ENCODE measurements at regions not wholly inside any gene's neighbourhood (a gene's known extent, or its start where the extent isn't known, plus 50 kb on each side); places are given as distances from the start of the nearest gene placed in this dataset.

DNA sequence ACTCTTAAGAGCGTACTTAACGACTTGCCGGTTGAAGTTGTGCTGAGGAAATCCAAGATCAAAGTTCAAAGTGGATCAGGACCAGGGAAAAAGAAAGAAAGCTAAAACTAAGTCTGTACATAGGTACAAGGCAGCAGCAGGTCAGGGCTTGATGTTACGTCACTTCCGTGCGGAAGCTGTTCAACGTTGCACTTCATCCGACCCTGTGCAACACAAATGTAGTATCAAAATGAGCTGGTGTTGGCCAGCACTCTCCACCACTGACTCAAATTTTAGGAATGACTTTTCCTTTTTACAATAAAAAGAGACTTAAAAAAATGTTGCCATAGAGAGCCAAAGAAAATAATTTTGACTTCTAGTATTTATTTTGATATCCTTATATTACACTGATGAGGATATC lies 1315.4 kb downstream of the EFNB2 start:
- no peak for DNase-seq (ENCODE audit: low read depth)

- DNase-seq (ENCODE audit: low read depth), result no peak
Observed at GRCh38 chr13:105219651-105220050, 1315.8 kb downstream of the EFNB2 start.

- DNase-seq (ENCODE audit: low read depth), result no peak
Observed at GRCh38 chr13:105213512-105213911, 1322.0 kb downstream of the EFNB2 start.

GRCh38 chr13:105207572-105208293 lies 1327.7 kb downstream of the EFNB2 start:
- no peak for DNase-seq (ENCODE audit: low read depth)

DNA sequence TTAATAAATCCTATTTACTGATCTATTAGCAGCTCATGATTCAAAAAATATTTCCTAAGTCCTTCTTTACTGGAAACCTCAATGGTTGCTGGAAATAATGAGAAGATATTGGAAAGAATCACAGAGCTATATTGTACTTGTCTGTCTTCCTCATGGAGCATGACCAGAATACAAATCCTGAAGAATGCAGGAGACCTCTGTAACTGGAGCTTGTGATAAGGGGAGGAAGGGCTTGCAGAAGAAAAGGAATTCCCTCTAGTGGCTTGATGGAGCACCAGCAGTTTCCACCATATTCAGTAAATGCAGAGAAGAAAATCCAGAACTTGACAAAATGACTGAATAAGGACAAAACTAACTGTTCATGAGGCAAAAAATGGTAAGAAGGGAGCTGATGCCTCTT lies 1333.1 kb downstream of the EFNB2 start:
- no peak for DNase-seq (ENCODE audit: low read depth)

DNA sequence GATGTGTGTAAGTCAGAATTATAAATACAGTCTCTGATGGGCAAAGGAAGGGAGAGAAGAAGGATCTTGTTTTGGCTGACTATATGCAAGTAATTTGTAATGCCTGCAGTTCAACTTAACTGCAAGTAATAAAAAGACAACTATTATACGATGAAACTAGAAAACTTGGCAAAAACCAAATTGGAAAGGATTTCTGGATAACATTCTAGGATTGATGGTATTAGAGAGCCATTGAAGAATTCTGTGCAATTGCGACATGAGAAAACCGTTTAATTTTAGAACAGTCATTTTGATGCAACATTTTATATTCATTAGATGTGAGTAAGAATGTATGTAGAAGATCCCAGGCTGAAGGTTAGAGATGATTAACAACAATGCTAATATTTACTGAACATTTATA lies 1334.1 kb downstream of the EFNB2 start:
- no peak for DNase-seq (ENCODE audit: low read depth)

DNA sequence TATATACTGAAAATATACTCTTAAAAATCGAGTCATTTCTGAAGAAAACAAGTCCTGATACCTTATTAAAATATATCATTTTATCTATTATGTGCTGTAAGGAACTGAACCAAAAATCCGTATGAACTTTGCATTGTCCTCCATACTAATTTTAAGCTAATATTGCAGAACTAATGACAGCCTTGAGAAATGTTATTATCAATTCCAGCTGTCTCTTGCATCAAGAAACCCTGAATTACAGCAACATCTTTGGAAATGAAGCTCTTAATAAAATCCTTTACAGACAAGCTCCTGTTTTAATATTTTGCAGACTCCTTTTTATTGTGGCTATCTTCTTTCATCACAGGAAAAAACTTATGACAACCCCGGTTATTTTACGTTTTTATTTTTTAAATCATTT lies 1335.3 kb downstream of the EFNB2 start:
- DNase-seq (ENCODE audit: low read depth), result no peak

GRCh38 chr13:105196052-105196451 lies 1339.4 kb downstream of the EFNB2 start:
- DNase-seq (ENCODE audit: low read depth), result no peak

DNA sequence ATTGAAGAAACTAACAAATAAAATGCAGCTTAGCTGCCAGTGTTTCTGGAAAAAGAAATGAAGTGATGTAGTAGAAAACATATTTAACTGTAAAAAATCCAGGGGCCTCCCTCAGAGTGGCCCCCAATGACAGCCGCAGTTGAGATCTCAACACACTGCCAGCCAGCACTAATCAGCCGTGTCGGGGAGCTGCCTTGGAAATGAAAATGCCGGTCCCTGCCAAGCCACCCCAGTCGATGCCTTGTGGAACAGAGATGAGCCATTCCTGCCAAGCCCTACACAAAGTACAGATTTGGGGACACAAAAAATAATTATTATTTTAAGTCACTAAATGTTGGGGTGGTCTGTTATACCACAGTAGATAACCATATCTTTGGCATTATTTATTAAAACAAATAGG lies 1342.4 kb downstream of the EFNB2 start:
- no peak for DNase-seq (ENCODE audit: low read depth)

DNA sequence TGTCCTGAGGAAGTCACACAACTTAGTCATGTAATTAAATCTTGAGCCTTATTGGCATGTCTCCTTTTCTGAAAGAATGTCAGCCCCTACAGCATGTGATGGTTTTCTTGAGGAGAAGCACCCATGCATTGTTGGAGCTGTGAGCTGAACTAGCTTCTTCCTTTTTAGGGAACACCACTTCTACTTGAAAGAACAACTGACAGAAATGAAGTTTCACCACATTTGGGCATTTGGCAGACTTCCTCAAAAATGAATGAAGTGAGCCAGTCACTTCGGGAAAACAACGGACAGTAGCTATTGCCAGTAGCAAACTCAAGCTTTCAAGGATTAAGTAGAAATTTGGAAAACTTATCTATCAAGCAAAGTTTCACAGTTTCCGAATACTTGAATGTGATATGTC lies 1351.3 kb downstream of the EFNB2 start:
- no peak for DNase-seq (ENCODE audit: low read depth)

- DNase-seq (ENCODE audit: low read depth), result no peak
Observed at GRCh38 chr13:105177265-105177900, 1358.1 kb downstream of the EFNB2 start.

DNA sequence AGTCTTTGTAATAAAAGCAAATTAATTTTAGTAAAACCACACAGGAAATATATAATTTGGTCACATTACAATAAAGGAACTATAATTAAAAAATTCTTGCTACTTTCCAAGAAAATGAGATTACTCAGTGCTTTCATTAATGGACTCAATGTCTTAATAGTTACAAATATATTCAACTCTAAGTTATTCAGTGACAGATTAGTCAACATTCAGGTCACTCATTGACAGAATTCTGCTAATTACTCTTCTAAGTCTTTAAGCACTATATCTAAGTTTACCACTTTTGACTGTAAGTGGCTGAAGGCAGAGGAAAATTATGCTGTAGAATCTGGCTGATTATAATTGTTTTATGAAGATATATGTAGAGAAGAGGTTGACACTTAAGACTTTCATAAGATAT lies 1365.0 kb downstream of the EFNB2 start:
- no peak for DNase-seq (ENCODE audit: low read depth)

GRCh38 chr13:105168295-105168694 lies 1367.2 kb downstream of the EFNB2 start:
- DNase-seq (ENCODE audit: low read depth), result no peak

- DNase-seq (ENCODE audit: low read depth), result no peak
Observed at GRCh38 chr13:105167385-105167784, 1368.1 kb downstream of the EFNB2 start.

- DNase-seq (ENCODE audit: low read depth), result no peak
Observed at GRCh38 chr13:105165449-105166125, 1369.9 kb downstream of the EFNB2 start.

DNA sequence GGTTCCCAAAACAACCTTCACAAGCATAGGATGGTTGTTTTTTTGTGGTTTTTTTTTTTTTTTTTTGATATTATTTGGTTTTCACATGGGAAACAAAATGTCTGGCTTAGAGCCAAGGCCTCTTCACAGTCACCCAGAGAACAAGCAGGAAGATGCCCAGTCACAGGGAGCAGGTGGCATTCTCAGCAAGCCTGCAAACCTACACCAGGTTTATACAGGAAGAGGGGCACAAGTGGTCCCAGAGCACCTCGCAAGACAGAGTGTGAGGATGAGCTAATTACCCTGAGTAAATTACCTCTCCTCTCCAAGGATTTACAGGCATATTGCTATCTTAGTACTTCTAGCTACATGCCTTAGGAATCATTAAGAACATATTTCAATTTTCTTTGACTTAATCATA lies 1375.6 kb downstream of the EFNB2 start:
- DNase-seq (ENCODE audit: low read depth), result no peak

- no peak for DNase-seq (ENCODE audit: low read depth)
Observed at GRCh38 chr13:105153611-105154010, 1381.9 kb downstream of the EFNB2 start.

DNA sequence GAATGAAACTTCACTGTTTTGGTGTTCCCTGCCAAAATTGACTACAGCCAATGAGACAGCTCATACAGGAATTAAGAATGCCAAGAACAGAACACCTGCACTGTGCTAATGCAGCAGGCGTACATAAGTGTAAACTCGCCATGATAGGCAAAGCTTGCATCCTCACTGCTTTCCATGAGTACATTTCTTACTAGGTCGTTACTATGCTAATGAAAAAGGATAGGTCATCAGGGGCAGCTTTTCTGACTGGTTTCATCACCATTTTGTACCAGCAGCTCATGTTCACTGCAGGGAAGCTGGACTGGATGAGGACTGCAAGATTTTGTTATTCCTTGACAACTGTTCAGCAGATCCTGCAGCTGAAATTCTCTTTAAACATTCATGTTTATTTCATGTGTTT lies 1383.8 kb downstream of the EFNB2 start:
- no peak for DNase-seq (ENCODE audit: low read depth)

- DNase-seq (ENCODE audit: low read depth), result no peak
Observed at GRCh38 chr13:105147461-105147860, 1388.0 kb downstream of the EFNB2 start.

GRCh38 chr13:105144936-105145335 lies 1390.5 kb downstream of the EFNB2 start:
- no peak for DNase-seq (ENCODE audit: low read depth)

GRCh38 chr13:105144020-105144419 lies 1391.4 kb downstream of the EFNB2 start:
- no peak for DNase-seq (ENCODE audit: low read depth)

DNA sequence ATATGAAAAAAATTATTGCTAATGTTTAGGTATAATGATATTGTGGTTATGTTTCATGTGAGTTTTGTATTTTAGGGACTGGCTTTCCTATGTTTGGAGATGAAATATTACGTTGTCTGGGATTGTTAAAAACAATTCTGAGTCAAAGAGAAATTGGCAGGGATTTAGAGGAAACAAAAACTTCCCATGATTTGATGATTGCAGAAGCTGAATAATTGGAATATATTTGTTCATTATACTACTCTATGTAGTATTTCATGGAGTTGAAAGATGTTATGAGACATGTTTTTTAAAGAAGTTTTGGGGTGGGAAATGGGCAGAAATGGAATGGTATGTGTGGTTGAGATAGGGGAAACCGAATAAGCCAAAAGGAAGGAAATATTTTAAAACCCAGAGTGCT lies 1392.9 kb downstream of the EFNB2 start:
- DNase-seq (ENCODE audit: low read depth), result no peak

Data from activated gamma-delta T cell treated with anti-CD3 and anti-CD28 coated beads, Interleukin-2, amount 50 U/mL, for 16 hours (primary cell).